IPS-20b (cell line): ENCODE measurements at regions not wholly inside any gene's neighbourhood (a gene's known extent, or its start where the extent isn't known, plus 50 kb on each side); places are given as distances from the start of the nearest gene placed in this dataset.
"Not testable (repeated sequence)": the region's sequence is repeated elsewhere in the genome, so short reads cannot be mapped to it uniquely, and the experiment has no call there.

ENCODE experiments used
- H3K27ac ChIP-seq: one replicate; pipeline ENCODE4 v1.5.1; 2013; ENCODE audit warnings: low read length
- H3K27me3 ChIP-seq: 2 replicates; pipeline ENCODE4 v1.6.1; 2013; ENCODE audit warnings: mild to moderate bottlenecking, low read length, inconsistent platforms; ENCODE audit not compliant: insufficient read depth
- H3K36me3 ChIP-seq: 2 replicates; pipeline ENCODE4 v1.6.1; 2013; ENCODE audit warnings: low read depth, mild to moderate bottlenecking, inconsistent platforms, low read length, moderate library complexity; ENCODE audit not compliant: insufficient read depth
- H3K4me1 ChIP-seq: 2 replicates; pipeline ENCODE4 v1.6.1; 2013; ENCODE audit warnings: mild to moderate bottlenecking, control low read depth, inconsistent platforms, low read length, moderate library complexity; ENCODE audit not compliant: insufficient read depth
- H3K4me3 ChIP-seq: 2 replicates; pipeline ENCODE4 v1.5.1; 2013; ENCODE audit warnings: mild to moderate bottlenecking, low read length, inconsistent platforms
- H3K9ac ChIP-seq: 2 replicates; pipeline ENCODE4 v1.6.1; 2013; ENCODE audit warnings: low read depth, mild to moderate bottlenecking, inconsistent platforms, low read length, moderate library complexity
- H3K9me3 ChIP-seq: 2 replicates; pipeline ENCODE4 v1.6.1; 2013; ENCODE audit warnings: mild to moderate bottlenecking, low read depth, low read length, inconsistent platforms; ENCODE audit not compliant: insufficient read depth

- H3K9me3 ChIP-seq, result no peaks in the 10 kb centered on the region
- no peak overlapping the region for H3K27ac ChIP-seq
- H3K27me3 ChIP-seq, result no peaks in the 10 kb centered on the region
- H3K4me3 ChIP-seq, result no peak overlapping the region
- H3K9ac ChIP-seq, result no peak overlapping the region
- no peaks in the 10 kb centered on the region for H3K4me1 ChIP-seq
- no peaks in the 10 kb centered on the region for H3K36me3 ChIP-seq
These were observed 70.8 kb upstream of the SMIM23 start for GRCh38 chr5:171714851-171715250.

- Histone ChIP-seq H3K27ac (no peak overlapping the region), H3K9me3 (no peaks in the 10 kb centered on the region), H3K9ac (no peak overlapping the region), H3K36me3 (no peaks in the 10 kb centered on the region), H3K27me3 (no peaks in the 10 kb centered on the region), H3K4me1 (no peaks in the 10 kb centered on the region), H3K4me3 (no peak overlapping the region)
These were observed 70.1 kb upstream of the SMIM23 start for GRCh38 chr5:171715551-171715950.

DNA sequence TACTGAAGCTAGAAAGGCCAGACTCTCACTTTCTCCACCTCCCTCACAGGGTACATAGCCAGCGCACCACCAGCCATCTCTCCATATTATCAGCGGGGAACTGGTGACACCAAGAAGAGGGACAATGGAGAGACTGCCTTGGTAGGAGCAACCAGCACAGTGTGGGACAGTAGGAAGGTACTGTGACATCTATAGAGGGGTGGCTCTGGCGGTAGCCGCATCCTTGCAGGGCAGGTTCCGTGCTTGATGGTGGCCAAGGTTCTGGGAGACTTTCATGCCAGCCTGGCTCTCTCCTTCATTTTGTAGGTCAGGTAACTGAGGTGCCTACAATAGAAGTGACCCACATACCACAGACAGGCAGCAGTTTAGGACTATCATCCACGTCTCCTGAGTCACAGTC lies 65.5 kb upstream of the SMIM23 start:
- Histone ChIP-seq H3K27ac (no peak overlapping the region), H3K9ac (no peak overlapping the region), H3K4me1 (no peaks in the 10 kb centered on the region), H3K27me3 (no peaks in the 10 kb centered on the region), H3K4me3 (no peak overlapping the region), H3K36me3 (no peaks in the 10 kb centered on the region), H3K9me3 (no peaks in the 10 kb centered on the region)

DNA sequence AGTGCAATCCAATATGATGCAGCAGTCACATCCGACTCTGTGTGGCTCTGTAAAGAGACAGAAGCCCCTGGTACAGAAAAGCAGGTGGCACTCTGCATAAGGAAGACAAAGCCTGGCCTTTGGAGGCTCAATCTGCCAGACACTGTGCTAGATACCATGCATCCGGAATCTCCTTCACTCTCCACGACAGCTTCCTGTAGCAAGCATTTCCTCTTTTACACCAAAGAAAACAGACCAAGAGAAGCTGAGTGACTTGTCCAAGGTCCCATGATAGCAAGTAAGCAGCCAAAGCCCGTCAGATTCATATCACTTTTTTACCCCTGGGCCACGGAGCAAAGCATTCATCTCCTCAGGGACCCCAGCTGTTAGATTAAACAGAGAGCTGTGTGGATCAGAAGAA lies 64.2 kb upstream of the SMIM23 start:
- H3K36me3 ChIP-seq, result no peaks in the 10 kb centered on the region
- H3K4me1 ChIP-seq, result no peaks in the 10 kb centered on the region
- H3K9ac ChIP-seq, result no peak overlapping the region
- H3K4me3 ChIP-seq, result no peak overlapping the region
- no peak overlapping the region for H3K27ac ChIP-seq
- H3K27me3 ChIP-seq, result no peaks in the 10 kb centered on the region
- H3K9me3 ChIP-seq, result no peaks in the 10 kb centered on the region

DNA sequence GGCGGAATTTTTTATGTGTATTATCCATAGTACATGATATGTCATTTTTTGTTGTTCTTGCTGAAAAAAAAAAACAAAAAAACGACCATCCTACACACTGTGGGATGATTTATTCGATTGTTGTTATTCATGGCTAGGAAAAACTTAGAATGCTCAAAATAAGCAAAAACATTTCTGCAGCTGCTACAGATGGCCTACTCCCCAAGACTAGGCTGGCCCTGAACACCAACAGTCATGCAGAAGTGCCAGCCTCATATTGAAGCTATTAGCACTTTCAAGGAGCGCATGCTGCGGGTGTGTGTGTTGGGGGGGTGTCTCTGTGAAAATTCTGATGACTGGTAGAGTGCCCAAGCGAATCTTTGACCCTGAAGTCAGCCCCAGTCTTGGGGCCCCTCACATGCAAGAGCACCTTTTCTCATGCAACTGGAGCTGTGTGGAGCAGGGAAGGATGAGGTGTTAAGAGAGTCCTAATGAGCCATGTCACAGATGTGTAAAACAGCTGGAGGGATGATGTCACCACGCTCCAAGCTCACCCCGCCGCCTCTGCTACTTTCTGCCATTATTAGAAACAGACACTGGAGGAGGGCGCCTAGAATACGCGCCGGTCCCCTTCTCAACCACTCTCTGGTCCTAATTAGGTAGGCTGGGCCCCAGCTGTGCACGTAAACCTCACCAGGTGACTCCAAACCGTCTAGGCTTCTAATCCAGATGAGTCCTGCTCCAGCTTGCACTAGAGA lies 61.0 kb upstream of the SMIM23 start:
- Histone ChIP-seq H3K4me3 (no peak overlapping the region), H3K27me3 (no peaks in the 10 kb centered on the region), H3K4me1 (no peaks in the 10 kb centered on the region)

DNA sequence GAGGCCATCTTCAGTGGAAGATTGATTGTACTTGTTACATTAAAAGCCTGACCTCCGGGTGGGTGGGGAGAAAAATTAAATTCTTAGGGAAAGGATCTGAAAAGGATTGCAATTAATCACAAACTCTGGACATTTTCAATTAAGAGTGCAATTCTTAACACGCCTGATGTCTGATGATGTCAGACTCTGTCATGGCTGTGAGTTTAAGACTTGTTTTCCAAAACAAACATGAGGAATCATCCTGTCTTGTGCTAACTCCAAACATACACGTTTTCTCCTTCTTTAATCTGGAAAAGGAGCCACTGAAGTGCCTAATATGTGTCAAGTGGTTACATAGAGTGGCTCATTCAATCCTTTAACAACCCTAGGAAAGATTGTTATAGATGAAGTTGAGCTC lies 60.4 kb upstream of the SMIM23 start:
- H3K9me3 ChIP-seq, result no peaks in the 10 kb centered on the region; the same call in 1 of the 2 replicates
- no peaks in the 10 kb centered on the region for H3K4me1 ChIP-seq
- H3K36me3 ChIP-seq, result no peaks in the 10 kb centered on the region
- no peak overlapping the region for H3K9ac ChIP-seq
- no peak overlapping the region for H3K27ac ChIP-seq
- H3K4me3 ChIP-seq, result no peak overlapping the region
- H3K27me3 ChIP-seq, result no peaks in the 10 kb centered on the region

More for the DNA sequence above, 61.0 kb upstream of the SMIM23 start:
- Histone ChIP-seq H3K9ac (no peak overlapping the region), H3K36me3 (no peaks in the 10 kb centered on the region), H3K9me3 (no peaks in the 10 kb centered on the region), H3K27ac (no peak overlapping the region)

DNA sequence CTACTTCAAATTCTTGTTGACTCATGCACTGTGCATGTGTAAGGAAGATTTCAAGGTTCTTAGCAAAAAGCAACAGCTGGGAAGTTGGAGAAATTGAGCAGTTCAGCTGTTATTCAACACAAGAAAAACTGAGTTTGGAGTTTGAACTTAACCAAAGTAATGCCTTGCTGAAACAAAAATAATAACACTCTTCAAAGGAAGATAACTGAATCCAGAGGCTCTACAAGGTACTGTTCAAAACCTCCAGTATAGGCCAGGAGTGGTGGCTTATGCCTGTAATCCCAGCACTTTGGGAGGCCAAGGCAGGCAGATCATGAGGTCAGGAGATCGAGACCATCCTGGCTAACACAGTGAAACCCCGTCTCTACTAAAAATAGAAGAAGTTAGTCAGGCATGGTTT lies 58.8 kb upstream of the SMIM23 start:
- not testable (repeated sequence) for H3K27ac ChIP-seq, H3K9ac ChIP-seq, H3K4me3 ChIP-seq, H3K36me3 ChIP-seq, H3K27me3 ChIP-seq, H3K9me3 ChIP-seq, H3K4me1 ChIP-seq

GRCh38 chr5:171728686-171729085 lies 56.9 kb upstream of the SMIM23 start:
- H3K9me3 ChIP-seq, result no peaks in the 10 kb centered on the region; the same call in 1 of the 2 replicates
- H3K27me3 ChIP-seq, result no peaks in the 10 kb centered on the region
- H3K4me1 ChIP-seq, result no peaks in the 10 kb centered on the region
- H3K27ac ChIP-seq, result no peak overlapping the region
- H3K36me3 ChIP-seq, result no peaks in the 10 kb centered on the region
- H3K9ac ChIP-seq, result no peak overlapping the region
- H3K4me3 ChIP-seq, result no peak overlapping the region
